IPS-18a (cell line): ENCODE measurements at regions not wholly inside any gene's neighbourhood (a gene's known extent, or its start where the extent isn't known, plus 50 kb on each side); places are given as distances from the start of the nearest gene placed in this dataset.

Source experiments
- H3K27ac ChIP-seq: one replicate; pipeline ENCODE4 v1.5.1; 2013; ENCODE audit warnings: low read length
- H3K27me3 ChIP-seq: one replicate; pipeline ENCODE4 v1.6.1; 2013; ENCODE audit warnings: mild to moderate bottlenecking, low read length; ENCODE audit not compliant: control insufficient read depth, insufficient read depth
- H3K36me3 ChIP-seq: one replicate; pipeline ENCODE4 v1.6.1; 2013; ENCODE audit warnings: low read depth, low read length; ENCODE audit not compliant: control insufficient read depth
- H3K4me1 ChIP-seq: one replicate; pipeline ENCODE4 v1.6.1; 2013; ENCODE audit warnings: low read depth, low read length; ENCODE audit not compliant: control insufficient read depth
- H3K4me3 ChIP-seq: one replicate; pipeline ENCODE4 v1.5.1; 2013; ENCODE audit warnings: low read length
- H3K9ac ChIP-seq: one replicate; pipeline ENCODE4 v1.6.1; 2013; ENCODE audit warnings: mild to moderate bottlenecking, low read length, moderate library complexity
- H3K9me3 ChIP-seq: one replicate; pipeline ENCODE4 v1.6.1; 2013; ENCODE audit warnings: low read depth, low read length; ENCODE audit not compliant: control insufficient read depth

DNA sequence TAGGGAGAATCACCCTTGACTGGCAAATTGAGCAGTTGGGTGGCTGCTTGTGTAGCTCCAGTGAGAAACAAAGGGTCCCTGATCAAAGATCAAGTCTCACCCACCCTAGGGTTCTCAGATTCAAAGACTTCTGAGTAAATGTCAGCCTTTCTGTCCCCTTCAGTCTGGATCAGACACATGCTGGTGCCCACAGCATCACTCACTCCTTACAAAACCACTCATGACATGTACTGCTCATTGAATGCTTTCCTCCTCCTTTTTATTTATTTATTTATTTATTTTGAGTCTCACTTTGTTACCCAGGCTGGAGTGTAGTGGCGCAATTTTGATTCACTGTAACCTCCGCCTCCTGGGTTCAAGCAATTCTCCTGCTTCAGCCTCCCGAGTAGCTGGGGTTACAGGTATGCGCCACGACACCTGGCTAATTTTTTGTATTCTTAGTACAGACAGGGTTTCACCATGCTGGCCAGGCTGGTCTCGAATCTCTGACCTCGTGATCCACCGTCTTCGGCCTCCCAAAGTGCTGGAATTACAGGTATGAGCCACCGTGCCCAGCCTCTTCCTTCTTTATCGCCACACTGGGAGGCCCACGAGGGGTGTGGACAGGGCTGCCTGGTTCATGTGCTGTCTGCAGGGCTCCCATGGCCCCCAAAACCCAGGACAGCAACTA is 462.0 kb upstream of the MAF start:
- Histone ChIP-seq H3K36me3 (no peaks in the 10 kb centered on the region), H3K9me3 (no peaks in the 10 kb centered on the region), H3K27ac (no peak overlapping the region), H3K4me3 (no peak overlapping the region), H3K27me3 (no peaks in the 10 kb centered on the region), H3K9ac (no peak overlapping the region), H3K4me1 (no peaks in the 10 kb centered on the region)

DNA sequence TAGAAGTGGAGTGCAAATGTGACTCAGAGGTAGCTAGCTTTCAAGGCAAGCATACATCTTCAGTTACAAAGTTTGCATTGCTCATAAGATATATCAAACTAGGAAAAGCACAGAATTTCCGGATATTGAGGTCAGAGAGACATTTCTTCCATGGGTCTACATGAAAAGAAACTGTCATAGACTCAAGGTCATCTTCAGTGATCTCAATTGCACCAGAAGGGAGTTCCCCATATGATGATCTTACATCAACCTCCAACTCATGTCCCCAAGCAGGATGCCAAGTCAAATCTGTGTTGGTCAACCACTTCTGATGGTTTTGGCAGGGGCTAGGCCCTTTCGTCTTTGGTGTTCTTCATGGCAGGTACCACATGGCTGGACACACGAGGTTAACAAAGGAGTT is 459.9 kb upstream of the MAF start:
- Histone ChIP-seq H3K9me3 (no peaks in the 10 kb centered on the region), H3K9ac (no peak overlapping the region), H3K36me3 (no peaks in the 10 kb centered on the region), H3K27me3 (no peaks in the 10 kb centered on the region), H3K4me3 (no peak overlapping the region), H3K4me1 (no peaks in the 10 kb centered on the region), H3K27ac (no peak overlapping the region)

DNA sequence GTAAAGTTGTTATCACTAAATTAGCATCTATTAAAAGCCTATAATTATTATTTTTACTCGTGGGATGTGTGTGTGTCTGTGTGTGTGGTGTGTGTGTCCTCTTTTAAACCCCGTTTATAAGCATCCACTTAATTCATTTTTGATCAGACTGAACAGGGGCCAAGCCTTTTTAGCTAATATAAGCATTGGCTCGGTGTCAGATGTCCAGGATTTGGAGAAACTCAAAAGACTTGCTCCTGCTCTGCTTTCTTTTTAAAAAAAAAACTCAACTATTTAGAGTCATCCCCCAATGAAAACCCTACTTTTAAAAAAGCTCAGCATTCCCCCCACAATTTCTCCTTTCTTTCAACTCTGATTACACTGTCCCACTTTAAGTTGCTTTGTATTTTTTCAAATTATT is 459.3 kb upstream of the MAF start:
- Histone ChIP-seq H3K9ac (no peak overlapping the region), H3K27ac (no peak overlapping the region), H3K36me3 (no peaks in the 10 kb centered on the region), H3K4me1 (no peaks in the 10 kb centered on the region), H3K27me3 (no peaks in the 10 kb centered on the region), H3K4me3 (no peak overlapping the region), H3K9me3 (no peaks in the 10 kb centered on the region)

DNA sequence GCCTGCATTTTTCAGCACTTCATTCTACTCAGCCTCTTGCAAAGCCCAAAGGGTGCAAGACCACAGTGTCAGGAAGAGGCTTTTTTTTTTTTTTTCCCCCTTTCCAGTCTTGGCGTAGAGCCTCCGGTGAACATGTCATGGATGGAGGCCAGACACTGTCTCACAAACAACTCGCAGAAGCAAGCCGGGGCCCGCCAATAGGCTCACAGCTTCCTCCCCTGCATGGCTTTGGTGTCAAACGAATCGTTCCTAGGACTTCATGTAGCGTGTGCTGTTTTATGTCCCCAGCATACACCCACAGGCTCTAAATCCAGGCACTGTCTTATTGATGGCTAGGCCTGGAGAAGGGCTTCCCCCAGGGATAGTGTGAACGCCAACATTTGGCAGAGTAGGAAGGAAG is 457.7 kb upstream of the MAF start:
- Histone ChIP-seq H3K9me3 (no peaks in the 10 kb centered on the region), H3K4me3 (no peak overlapping the region), H3K27me3 (no peaks in the 10 kb centered on the region), H3K9ac (no peak overlapping the region), H3K36me3 (no peaks in the 10 kb centered on the region), H3K27ac (no peak overlapping the region), H3K4me1 (no peaks in the 10 kb centered on the region)

DNA sequence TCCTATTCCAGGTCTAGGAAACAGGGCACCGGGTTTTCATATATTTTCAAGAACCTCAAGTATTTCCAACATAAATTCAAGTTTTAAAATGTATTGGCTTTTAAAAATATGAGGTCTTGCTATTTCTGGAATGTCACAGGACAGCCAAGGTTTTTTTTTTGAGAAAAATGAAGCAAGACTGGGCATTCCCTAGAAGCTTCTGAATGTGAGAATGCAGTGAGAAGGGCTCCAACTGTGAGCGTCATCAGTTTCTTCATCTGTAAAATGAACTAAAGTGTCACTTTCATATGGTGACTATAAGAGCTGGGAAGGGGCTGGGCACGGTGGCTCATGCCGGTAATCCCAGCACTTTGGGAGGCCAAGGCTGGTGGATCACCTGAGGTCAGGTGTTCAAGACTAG is 455.8 kb upstream of the MAF start:
- Histone ChIP-seq H3K27ac (no peak overlapping the region), H3K27me3 (no peaks in the 10 kb centered on the region), H3K36me3 (no peaks in the 10 kb centered on the region), H3K9me3 (no peaks in the 10 kb centered on the region), H3K4me1 (no peaks in the 10 kb centered on the region), H3K9ac (no peak overlapping the region), H3K4me3 (no peak overlapping the region)

DNA sequence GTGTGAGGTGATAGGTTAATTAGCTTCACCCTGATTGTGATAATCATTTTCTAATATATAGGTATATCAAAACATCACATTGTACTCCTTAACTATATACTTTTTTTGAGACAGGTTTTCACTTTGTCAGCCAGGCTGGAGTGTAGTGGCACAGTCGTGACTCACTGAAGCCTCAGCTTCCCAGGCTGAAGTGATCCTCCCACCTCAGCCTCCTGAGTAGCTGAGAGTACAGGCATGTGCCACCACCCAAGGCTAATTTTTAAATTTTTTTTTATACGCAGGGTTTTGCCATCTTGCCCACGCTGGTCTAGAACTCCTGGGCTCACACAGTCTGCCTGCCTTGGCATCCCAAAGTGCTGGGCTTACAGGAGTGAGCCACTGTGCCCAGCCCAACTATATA is 455.3 kb upstream of the MAF start:
- Histone ChIP-seq H3K27ac (no peak overlapping the region), H3K4me3 (no peak overlapping the region), H3K36me3 (no peaks in the 10 kb centered on the region), H3K4me1 (no peaks in the 10 kb centered on the region), H3K9me3 (no peaks in the 10 kb centered on the region), H3K9ac (no peak overlapping the region), H3K27me3 (no peaks in the 10 kb centered on the region)

DNA sequence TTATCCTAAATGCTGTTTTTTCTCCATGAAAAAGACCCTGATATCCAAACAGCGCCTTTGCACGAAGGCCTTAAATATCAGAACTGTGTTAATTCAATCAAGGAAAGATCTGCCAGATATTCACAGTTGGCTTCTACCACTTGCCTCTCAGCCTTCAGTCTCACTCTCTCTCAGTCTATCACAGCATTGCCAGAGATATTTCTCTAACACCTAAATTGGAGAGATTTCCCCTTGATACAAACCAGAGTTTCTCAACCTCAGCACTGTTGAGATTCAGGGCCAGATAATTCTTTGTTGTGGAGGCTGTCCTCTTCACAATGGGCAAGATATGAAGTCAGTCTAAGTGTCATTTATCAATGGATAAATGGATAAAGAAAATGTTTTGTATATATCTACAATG is 454.1 kb upstream of the MAF start:
- no peak overlapping the region for H3K27ac ChIP-seq

DNA sequence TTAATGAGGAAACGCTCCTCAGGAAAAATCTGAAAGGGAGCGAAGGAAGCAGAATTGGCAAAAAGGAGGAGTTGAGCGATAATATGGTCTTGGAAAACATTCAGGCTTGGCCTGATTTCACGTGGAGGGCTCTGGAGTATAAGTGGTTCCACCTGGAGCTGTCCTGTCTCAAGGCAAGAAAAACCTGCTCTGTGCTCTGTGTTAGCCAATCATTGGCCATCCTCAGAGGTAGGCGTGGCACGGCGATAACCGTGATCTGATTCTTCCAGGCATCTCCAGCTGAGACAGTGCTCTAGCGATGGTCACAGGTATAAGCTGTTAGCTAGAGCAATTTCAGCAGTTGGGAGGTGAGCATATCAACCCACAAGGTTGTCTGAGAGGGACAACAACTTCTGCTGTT is 450.5 kb upstream of the MAF start:
- Histone ChIP-seq H3K36me3 (no peaks in the 10 kb centered on the region), H3K4me1 (peaks cover 2% of the 10 kb centered on the region), H3K27ac (no peak overlapping the region), H3K9me3 (no peaks in the 10 kb centered on the region), H3K27me3 (no peaks in the 10 kb centered on the region), H3K4me3 (no peak overlapping the region), H3K9ac (no peak overlapping the region)

More for the DNA sequence above, 454.1 kb upstream of the MAF start:
- Histone ChIP-seq H3K36me3 (no peaks in the 10 kb centered on the region), H3K4me3 (no peak overlapping the region), H3K9ac (no peak overlapping the region), H3K9me3 (no peaks in the 10 kb centered on the region), H3K4me1 (no peaks in the 10 kb centered on the region), H3K27me3 (no peaks in the 10 kb centered on the region)

DNA sequence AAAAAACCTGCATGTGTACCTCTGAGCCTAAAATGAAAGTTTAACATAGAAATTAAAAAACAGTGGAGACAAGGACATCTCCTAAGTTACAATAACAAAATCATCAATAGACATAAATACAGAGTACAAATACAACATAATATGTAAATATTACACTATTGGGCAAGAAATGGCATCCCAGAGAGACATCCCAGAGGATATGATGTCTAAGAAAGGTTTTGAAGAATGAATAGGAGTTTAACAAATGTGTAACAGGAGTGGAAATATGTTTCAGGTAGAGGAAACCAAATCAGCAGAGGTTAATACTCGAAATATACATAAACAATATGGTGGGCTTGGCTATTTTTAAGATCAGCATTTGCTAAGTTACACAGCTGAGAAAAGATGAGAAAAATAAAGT is 447.7 kb upstream of the MAF start:
- H3K9me3 ChIP-seq: no peaks in the 10 kb centered on the region
- no peak overlapping the region for H3K4me3 ChIP-seq
- no peaks in the 10 kb centered on the region for H3K27me3 ChIP-seq
- H3K4me1 ChIP-seq: peaks cover 2% of the 10 kb centered on the region
- H3K36me3 ChIP-seq: no peaks in the 10 kb centered on the region
- no peak overlapping the region for H3K9ac ChIP-seq
- no peak overlapping the region for H3K27ac ChIP-seq

DNA sequence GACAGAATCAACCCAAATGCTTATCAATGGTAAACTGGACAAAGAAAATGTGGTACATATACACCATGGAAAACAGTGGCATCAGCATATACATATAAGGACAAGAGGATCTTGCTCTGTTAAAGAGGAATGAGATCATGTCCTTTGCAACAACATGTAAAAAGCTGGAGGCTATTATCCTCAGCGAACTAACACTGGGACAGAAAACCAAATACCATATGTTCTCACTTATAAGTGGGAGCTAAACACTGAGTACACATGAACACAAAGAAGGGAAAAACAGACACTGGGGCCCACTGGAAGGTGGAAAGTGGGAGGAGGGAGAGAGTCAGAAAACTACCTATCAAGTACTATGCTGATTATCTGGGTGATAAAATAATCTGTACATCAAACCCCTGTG is 447.3 kb upstream of the MAF start:
- no peak overlapping the region for H3K27ac ChIP-seq

DNA sequence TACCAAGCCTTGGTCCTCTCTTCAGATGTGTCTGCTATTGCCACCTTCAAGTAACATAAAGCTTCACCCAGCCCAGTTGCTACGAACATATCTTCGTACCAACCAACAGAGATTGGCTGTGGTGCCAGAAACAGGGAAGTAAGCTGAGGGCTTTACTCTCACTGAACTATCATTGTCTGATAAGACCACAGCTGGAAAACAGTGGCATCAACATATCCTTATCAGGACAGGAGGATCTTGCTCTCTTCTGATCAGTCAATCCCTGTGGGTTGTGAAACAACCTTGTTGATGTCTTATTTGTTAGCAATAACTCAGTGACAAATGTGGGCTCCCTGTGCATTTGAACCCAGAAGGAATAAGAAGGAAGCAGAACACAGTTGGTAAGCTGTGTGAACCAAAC is 446.3 kb upstream of the MAF start:
- Histone ChIP-seq H3K9ac (no peak overlapping the region), H3K4me1 (peaks cover 2% of the 10 kb centered on the region), H3K4me3 (no peak overlapping the region), H3K36me3 (no peaks in the 10 kb centered on the region), H3K27ac (no peak overlapping the region), H3K9me3 (no peaks in the 10 kb centered on the region), H3K27me3 (no peaks in the 10 kb centered on the region)

More for the DNA sequence above, 447.3 kb upstream of the MAF start:
- H3K4me1 ChIP-seq: peaks cover 2% of the 10 kb centered on the region
- H3K36me3 ChIP-seq: no peaks in the 10 kb centered on the region
- no peaks in the 10 kb centered on the region for H3K9me3 ChIP-seq
- H3K4me3 ChIP-seq: no peak overlapping the region
- H3K27me3 ChIP-seq: no peaks in the 10 kb centered on the region
- no peak overlapping the region for H3K9ac ChIP-seq

DNA sequence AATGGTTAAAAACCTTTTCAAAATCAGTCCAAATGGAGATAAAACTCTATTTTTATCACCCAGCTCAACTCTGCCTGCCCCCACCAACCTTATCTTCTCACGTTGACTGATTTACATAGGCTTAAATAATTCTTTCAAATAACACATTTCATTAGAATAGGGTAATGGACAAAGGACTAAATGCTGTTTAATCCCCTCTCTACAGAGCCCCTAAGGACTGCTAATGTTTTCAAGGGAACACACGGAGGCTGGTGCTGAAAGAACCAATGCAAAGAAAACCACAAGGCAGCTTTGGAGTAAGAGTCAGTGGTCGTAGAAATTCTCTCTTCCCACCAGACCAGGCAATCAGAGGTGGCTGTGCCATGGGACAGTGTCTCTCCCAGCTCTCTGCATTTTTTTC is 445.7 kb upstream of the MAF start:
- no peak overlapping the region for H3K4me3 ChIP-seq
- no peak overlapping the region for H3K9ac ChIP-seq
- no peaks in the 10 kb centered on the region for H3K27me3 ChIP-seq

More for the DNA sequence above, 445.7 kb upstream of the MAF start:
- peaks cover 2% of the 10 kb centered on the region for H3K4me1 ChIP-seq
- no peaks in the 10 kb centered on the region for H3K36me3 ChIP-seq
- H3K27ac ChIP-seq: no peak overlapping the region
- H3K9me3 ChIP-seq: no peaks in the 10 kb centered on the region
